Fibroblast of peridontal ligament (primary cell): ENCODE measurements at regions not wholly inside any gene's neighbourhood (a gene's known extent, or its start where the extent isn't known, plus 50 kb on each side); places are given as distances from the start of the nearest gene placed in this dataset.
"Not testable (repeated sequence)": the region's sequence is repeated elsewhere in the genome, so short reads cannot be mapped to it uniquely, and the experiment has no call there.

Experiments used
- DNase-seq: peaks from one replicate; pipeline ENCODE4 v3.0.0-alpha.2; 2010; ENCODE audit errors: extremely low read depth

GRCh38 chr2:175414882-175415487, 233.5 kb upstream of the ATP5MC3 start:
- peak; percentile 40 for DNase-seq

DNA sequence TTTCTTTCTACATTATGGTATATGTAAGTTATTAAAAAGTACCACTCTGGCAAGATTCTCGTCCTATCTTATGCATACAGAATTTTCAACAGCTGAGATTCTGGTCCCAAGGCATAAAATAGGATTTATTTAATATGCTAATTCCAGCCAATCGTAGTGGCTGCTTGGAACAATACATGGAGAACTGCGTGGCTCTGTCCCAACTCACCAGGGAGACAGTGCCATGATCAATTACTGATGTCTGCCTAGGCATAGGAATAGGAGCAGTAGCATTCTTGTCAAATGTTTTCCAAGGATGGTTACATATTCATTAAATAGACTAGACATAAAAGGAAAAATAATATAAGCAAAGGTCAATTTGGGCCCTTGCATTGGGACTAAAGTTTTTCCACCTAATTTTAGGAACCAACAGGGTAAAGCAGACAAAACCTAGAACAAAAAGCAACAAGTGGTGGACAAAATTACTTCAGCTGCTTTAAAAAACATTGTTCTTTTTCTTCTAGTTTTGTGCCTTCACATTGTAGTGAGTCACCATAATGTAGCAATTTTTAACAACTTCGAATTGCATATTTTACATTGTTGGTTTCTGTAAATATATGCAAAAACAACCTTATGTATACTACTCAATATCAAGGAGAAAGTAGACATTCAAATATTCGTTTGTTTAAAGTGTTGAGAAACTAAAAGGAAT, 232.8 kb upstream of the ATP5MC3 start:
- no peak for DNase-seq

GRCh38 chr2:175410941-175411340, 229.4 kb upstream of the ATP5MC3 start:
- not testable (repeated sequence) for DNase-seq

DNA sequence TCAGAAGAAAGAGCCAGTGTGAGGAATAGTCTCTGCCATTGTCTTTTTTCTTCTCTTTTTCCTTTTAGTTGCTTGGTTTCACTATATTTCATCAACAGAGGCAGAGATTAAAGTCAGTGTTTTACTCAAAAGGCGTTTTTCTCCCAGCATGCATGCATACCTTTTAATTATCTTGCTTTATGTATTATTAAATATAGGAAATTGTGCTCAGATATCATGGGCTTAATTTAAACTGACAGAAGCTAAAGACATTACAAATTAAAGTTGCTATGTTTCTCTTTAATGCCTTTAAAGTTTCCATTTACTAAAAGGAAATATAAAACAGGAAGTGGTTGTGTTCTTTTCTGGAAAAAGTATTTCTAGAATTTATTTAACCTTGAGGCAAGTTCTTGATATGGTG, 223.3 kb upstream of the ATP5MC3 start:
- DNase-seq, result no peak

- DNase-seq, result no peak
Measured at GRCh38 chr2:175403599-175404221, 222.2 kb upstream of the ATP5MC3 start.

DNA sequence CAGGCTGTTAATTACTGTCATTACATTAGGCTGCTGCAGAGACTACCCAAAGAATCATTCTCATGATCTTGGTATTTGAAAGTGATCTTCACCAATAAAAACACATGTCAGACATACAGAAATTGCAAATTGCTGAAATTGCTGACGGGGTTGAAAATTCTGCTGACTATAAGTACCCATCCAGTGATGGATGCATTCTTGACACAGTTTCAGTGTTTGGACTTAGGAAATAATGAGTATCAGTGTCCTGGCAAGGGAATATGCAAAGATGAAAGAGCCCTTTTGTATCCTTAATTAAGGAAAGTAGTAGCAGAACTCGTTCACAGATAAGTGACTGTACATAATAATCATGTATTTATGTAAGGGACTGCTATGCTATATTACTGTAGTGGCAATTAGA, 221.1 kb upstream of the ATP5MC3 start:
- no peak for DNase-seq

GRCh38 chr2:175401956-175402469, 220.5 kb upstream of the ATP5MC3 start:
- DNase-seq, result no peak

DNA sequence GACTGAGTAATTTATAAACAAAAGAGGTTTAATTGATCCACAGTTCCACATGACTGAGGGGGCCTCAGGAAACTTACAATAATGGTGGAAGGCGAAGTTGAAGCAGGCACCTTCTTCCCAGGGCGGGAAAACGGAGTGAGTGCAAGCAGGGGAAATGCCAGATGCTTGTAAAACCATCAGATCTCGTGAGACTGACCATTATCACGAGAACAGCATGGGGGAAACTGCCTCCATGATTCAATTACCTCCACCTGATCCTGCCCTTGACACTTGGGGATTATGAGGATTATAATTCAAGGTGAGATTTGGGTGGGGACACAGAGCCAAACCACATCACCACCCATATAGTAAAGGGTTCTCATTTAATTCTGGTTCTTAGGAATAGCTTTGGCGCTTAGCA, 219.5 kb upstream of the ATP5MC3 start:
- DNase-seq, result no peak

- no peak for DNase-seq
Measured at GRCh38 chr2:175399326-175399725, 217.8 kb upstream of the ATP5MC3 start.

GRCh38 chr2:175398848-175399247, 217.3 kb upstream of the ATP5MC3 start:
- no peak for DNase-seq

- DNase-seq, result no peak
Measured at GRCh38 chr2:175396696-175397095, 215.2 kb upstream of the ATP5MC3 start.

DNA sequence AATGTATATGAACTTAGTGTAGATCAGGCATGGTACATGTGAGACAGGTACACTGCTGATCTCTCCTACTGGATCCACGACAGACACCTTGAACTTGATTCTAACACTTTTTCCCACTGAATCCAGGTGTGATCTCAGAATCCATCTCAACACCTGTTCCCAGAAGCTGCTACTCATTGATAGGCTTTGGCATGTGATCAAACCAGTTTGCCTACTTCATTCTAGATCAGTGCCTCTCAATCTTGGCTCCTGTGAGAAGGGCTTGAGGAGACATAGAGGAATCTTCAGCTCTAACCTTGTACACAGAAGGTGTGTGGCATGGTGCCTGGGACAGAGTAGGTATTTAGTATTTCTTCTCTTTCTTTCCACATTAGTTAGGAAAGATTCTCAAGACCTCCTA, 212.3 kb upstream of the ATP5MC3 start:
- DNase-seq, result no peak

GRCh38 chr2:175383286-175383685, 201.8 kb upstream of the ATP5MC3 start:
- DNase-seq, result no peak

GRCh38 chr2:175373729-175374128, 192.2 kb upstream of the ATP5MC3 start:
- DNase-seq, result no peak

GRCh38 chr2:175372704-175373701, 191.5 kb upstream of the ATP5MC3 start:
- DNase-seq, result peak; percentile 2

GRCh38 chr2:175371378-175371777, 189.9 kb upstream of the ATP5MC3 start:
- no peak for DNase-seq

DNA sequence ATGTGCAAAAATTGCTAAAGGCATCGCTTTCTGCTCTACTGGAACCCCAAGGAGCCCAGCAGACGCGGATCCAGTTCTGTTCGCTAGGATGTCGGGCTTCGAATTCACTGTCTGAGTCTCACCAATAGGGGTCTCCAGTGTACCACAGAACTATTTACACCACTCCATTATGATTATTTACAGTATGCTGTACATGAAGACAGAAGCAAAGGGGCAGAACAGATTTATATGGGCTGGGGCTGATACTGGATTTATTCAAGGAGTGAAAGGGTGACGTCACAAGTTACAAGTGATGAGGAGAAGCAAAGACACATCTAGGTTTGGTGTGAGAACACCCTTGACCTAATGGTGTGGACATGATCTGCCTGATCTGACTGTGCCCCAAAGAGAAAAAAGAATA, 185.3 kb upstream of the ATP5MC3 start:
- peak; percentile 53 for DNase-seq

- DNase-seq, result no peak
Measured at GRCh38 chr2:175363699-175364098, 182.2 kb upstream of the ATP5MC3 start.

- no peak for DNase-seq
Measured at GRCh38 chr2:175362331-175362730, 180.8 kb upstream of the ATP5MC3 start.

GRCh38 chr2:175359710-175360109, 178.2 kb upstream of the ATP5MC3 start:
- DNase-seq, result no peak

DNA sequence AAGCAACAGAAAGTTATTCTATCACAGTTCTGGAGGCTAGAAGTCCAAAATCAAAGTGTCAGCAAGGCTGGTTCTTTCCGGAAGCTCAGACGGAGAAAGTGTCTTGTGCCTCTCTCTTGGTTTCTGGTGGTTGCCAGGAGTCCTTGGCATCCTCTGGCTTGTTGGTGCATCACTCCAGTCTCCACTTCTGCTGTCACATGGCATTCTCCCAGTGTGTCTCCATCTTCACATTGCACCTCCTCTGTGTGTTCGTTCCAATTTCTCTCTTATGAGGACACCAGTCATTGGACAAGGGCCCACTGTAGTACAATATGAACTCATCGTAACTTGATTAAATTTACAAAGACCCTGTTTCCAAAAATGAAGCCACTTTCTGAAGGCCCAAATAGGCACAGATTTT, 175.4 kb upstream of the ATP5MC3 start:
- DNase-seq, result no peak

- no peak for DNase-seq
Measured at GRCh38 chr2:175355246-175355645, 173.7 kb upstream of the ATP5MC3 start.
